ENCODE measurements at regions not wholly inside any gene's neighbourhood (a gene's known extent, or its start where the extent isn't known, plus 50 kb on each side); places are given as distances from the start of the nearest gene placed in this dataset.

GRCh38 chr7:68642727-68643126 lies 955.5 kb upstream of the AUTS2 start:
- no peak for DNase-seq (ENCODE audit: low read depth in 3 of 3, low spot score in 2 of 3)

- no peak for DNase-seq (ENCODE audit: low read depth in 3 of 3, low spot score in 2 of 3)
Observed at GRCh38 chr7:68663392-68663791, 934.9 kb upstream of the AUTS2 start.

DNA sequence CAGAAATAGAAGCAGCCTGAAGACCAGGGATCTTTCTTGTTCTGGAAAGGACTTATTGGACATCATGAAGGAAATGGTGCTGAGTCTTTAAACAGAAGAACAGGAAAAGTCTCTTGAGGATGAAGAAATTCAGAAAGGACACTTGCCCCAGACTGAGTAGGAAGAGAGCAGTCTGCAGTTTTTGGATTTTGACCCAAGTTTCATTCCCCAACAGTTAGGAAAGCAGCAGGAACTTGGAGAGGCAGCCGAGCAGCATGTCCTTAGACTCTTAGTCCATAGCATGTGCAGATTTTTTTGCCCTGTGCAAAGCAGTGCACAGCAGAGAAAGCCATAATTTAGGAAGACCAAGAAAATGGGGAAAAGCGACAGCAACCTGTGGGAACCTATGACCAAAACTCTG lies 927.2 kb upstream of the AUTS2 start:
- DNase-seq (ENCODE audit: low read depth in 3 of 3, low spot score in 2 of 3) = no peak

DNA sequence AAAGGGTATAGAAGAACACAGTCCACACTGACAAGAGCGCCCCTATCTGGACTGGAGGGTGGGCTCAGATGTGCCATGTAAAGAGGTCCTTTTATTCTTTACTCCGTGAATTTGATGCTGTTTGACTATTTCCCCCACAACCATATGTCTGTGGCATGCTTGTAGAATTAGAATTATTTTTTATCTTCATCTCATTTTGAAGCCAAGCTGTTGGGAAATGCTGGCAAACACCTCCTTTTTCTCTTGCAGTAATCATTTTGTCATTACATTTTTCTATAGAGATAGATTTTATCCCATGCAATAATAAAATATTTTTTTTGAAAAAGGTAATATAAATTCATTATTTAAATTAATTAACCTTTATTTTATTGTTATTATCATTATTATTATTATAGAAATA lies 926.6 kb upstream of the AUTS2 start:
- no peak for DNase-seq (ENCODE audit: low read depth in 3 of 3, low spot score in 2 of 3)

DNA sequence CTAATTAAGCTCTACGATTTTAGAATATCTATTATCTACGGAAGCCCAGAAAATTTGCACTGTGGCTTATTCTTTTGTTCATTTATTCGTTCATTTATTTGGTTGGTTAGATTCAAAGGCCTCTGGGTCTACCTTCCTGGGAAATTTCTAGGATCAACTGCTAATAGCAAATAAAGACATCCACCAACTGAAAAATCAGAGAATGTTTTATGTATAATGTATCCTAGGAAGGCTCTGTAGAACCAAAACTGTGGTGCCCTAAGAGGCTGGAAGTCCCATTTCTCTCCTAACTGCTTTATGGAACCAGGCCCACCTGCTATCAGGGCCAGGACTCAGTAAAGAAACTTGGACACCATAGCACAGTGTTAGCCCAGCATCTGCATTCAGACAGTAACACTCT lies 923.4 kb upstream of the AUTS2 start:
- DNase-seq (ENCODE audit: low read depth in 3 of 3, low spot score in 2 of 3) = no peak

DNA sequence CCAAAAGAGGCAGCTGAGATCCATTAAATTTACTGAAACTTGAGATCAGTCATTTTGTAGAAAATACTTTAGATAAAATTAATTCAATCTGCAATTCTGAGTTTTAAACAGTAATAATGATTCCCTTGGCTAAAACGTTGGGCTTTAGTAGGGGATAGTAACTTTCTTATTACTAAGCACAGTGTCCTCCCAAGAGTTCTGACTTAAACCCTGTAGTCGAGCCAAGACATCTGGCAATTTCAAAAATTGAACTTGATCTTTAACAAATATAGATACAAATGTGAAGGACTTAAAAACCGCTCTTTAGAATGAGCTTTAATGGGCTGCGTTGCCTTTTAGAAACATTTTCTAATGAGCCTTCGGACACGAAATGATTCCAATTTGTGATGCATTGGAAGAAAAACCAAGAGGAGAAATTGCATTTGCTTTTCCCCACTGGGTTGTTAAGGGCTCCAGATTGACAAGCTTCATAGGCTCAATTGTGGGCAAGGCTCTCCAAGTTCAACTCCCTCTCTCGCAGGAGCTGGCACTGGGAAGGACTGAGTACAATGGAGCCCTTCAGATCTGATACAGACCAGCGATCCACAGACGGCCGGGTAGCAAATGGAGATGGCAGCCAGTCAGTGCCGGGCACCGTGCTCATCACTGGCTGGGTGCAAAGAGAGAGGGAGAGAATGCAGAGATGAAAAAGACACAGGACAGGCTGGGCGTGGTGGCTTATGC lies 921.3 kb upstream of the AUTS2 start:
- DNase-seq (ENCODE audit: low read depth in 3 of 3, low spot score in 2 of 3) = no peak

DNA sequence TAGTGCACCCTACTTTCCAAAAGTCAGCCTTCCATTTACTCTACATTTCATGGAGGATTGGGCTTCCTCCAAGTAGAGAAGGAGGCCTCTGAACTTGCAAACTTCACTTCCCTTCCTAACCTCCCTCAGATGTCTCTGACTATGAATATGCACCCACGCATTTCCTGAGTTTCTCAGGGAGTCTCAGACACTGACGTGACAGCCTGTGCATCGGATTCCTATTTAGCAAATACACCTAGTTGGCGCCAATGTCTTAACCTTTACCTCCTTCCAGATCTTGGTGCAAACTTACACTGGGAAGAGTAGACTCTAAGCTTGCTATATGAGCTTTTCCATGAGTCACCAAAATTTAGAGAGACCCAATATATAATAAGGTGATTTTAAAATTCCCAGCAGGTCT lies 920.1 kb upstream of the AUTS2 start:
- DNase-seq (ENCODE audit: low read depth in 3 of 3, low spot score in 2 of 3) = no peak

DNA sequence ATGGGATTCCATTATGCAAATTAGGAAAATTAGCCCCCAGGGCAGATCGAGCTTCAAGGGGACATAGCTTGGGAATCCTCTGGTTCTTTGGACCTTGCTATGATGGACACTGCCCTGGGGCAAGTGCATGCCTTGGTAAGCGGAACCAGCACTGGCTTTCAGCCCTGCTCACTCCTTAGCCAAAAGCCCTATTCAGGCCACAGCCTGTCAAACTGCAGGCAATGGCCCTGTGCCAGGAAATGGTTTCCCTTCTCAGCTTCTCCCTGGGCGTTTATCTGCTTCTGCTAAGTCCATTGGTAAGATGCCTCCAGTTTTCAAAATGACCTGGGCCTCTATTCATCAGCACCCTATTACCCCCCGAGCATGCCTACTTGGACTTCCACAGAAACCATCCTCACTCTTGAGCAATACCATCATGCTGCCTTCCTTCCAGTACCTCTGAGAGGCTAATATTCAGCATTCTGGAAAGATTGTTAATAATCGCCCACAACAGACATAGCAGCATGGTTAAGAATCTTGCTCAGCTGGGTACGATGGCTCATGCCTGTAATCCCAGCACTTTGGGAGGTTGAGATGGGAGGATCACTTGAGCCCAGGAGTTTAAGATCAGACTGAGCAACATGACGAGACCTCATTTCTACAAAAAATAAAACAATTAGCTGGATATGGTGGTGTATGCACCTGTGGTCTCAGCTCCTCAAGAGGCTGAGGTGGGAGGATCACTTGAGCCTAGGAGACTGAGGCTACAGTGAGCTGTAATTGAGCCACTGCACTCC lies 918.6 kb upstream of the AUTS2 start:
- DNase-seq (ENCODE audit: low read depth in 3 of 3, low spot score in 2 of 3) = no peak

DNA sequence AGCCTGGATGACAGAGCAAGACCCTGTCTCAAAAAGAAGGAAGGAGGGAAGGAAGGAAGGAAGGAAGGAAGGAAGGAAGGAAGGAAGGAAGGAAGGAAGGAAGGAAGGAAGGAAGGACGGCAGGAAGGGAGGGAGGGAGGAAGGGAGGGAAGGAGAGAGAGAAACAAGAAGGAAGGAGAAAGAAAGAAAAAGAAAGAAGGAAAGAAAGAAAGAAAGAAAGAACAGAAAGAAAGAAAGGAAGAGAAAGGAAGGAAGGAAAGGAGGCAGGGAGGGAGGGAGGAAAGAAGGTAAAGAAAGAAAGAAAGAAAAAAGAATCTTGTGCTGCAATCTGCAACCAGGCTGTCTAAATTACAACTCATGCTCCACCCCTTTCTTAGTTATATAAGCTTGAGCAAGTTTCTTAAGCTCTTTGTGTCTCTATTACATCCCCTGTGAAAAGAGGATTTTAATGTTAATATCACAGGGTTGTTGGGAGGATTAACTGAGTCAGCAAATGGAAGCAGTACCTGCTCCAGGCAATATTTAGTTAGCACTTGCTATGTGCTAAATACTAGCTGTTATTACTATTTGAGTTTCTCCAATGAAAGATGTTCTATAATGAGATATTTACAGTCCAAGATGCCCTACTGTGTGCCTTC lies 917.9 kb upstream of the AUTS2 start:
- DNase-seq (ENCODE audit: low read depth in 3 of 3, low spot score in 2 of 3) = no peak

DNA sequence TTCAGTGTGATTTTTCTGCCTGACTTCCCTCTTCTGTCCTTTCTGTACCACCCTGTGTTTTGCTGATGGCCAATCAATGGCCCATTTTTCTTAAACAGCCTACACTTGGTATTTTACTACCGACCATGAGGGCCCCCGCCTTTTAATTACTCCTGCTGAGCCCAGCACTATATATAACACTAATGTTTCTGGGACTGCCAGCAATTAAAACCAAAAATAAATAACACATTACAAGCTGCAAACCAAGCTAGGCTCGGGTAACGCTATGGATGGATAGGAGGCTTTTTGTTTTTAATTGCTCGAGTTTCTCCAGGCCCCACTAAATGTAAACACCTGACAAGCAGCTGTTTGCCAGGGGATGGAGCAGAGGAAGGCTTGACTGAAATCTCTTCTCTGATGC lies 915.4 kb upstream of the AUTS2 start:
- peak in 2 of 3 donors; percentile 21 to 46 for DNase-seq (ENCODE audit: low read depth in 3 of 3, low spot score in 2 of 3)

DNA sequence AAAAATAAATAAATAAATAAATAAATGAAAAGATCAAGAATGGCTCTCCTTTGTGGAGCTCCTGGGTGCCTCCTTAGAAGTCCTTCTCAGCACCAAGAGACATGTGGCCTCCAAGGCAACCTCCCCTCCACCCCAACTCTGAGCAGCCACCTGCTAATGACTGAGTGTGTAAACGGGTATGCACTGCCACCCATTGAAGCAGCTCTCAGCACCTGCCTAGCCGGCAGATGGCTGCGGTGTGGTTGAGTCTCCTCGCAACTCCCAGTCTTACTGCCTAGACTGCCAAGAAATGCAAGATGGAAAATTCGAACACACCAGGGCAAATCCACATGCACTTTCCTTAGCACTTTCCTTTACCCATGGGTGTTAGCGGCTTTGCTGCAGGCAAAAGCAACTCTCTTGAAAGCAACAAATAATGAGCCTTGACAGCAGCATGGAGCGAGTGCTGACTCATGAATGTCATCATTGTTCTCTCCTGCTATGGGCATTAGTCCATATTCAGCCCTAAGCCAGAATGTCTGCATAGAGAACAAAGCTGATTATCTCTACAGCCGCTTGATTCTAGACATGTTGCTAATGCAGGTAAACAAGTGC lies 913.9 kb upstream of the AUTS2 start:
- DNase-seq (ENCODE audit: low read depth in 3 of 3, low spot score in 2 of 3) = no peak

- no peak for DNase-seq (ENCODE audit: low read depth in 3 of 3, low spot score in 2 of 3)
Observed at GRCh38 chr7:68684996-68685395, 913.3 kb upstream of the AUTS2 start.

- DNase-seq (ENCODE audit: low read depth in 3 of 3, low spot score in 2 of 3) = no peak
Observed at GRCh38 chr7:68688416-68689086, 909.7 kb upstream of the AUTS2 start.

DNA sequence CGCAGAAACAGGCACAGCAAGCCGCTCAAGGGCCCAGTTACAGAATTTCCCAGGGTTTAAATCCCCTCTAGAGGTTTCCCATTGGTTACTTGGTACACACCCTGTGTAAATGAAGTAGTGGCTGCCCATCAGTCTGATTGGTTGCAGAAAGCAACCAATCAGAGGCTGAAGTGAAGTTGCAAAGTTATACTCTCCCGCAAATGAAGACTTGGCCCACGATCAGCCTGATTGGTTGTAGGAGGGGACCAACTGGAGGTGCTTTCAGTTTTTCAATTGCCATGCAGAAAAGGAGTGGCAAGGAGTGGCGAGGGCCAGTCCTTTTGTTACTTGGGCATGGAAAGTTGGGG lies 909.2 kb upstream of the AUTS2 start:
- DNase-seq (ENCODE audit: low read depth in 3 of 3, low spot score in 2 of 3) = no peak

- DNase-seq (ENCODE audit: low read depth in 3 of 3, low spot score in 2 of 3) = no peak
Observed at GRCh38 chr7:68691261-68692216, 906.7 kb upstream of the AUTS2 start.

- DNase-seq (ENCODE audit: low read depth in 3 of 3, low spot score in 2 of 3) = no peak
Observed at GRCh38 chr7:68692511-68692910, 905.8 kb upstream of the AUTS2 start.

GRCh38 chr7:68694656-68695055 lies 903.6 kb upstream of the AUTS2 start:
- DNase-seq (ENCODE audit: low read depth in 3 of 3, low spot score in 2 of 3) = no peak

DNA sequence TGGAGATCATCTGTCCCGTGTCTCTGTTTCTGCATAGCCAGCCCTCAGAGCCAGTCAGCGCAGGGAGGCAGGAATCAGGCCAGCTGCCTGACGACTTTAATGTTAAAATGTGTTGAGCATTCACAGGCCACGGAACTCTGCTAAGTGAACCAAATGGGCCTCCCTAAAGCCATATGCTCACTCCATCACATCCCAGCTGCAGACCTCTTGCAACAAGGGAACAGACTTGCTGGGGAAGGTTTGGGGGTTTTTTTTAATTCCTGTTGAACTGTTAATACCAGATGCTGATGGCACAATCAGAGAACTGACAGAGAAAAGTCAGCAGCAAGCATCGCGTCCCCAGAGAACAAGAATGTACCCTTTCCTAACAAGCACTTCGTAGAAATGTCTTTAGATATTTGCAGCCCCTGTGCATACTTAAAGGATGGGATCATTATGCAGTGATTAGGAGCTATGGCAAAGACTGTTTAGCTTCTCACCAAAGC lies 900.4 kb upstream of the AUTS2 start:
- DNase-seq (ENCODE audit: low read depth in 3 of 3, low spot score in 2 of 3) = no peak

- no peak for DNase-seq (ENCODE audit: low read depth in 3 of 3, low spot score in 2 of 3)
Observed at GRCh38 chr7:68699090-68699711, 899.1 kb upstream of the AUTS2 start.
